Endothelial cell of umbilical vein (primary cell): ENCODE measurements at regions not wholly inside any gene's neighbourhood (a gene's known extent, or its start where the extent isn't known, plus 50 kb on each side); places are given as distances from the start of the nearest gene placed in this dataset.
A peak's percentile ranks its signal among the peaks of the same experiment; 100 is the strongest.

ENCODE experiments used
- FOS ChIP-seq: IDR thresholded peaks from 2 replicates; pipeline ENCODE4 v1.6.1; 2011; ENCODE audit warnings: mild to moderate bottlenecking, low read length, moderate library complexity, borderline replicate concordance; ENCODE audit not compliant: insufficient read depth
- MYC ChIP-seq: IDR thresholded peaks from one replicate; pipeline ENCODE4 v1.6.1; 2011; ENCODE audit warnings: mild to moderate bottlenecking, low read depth, low read length
- POLR2A ChIP-seq: IDR thresholded peaks from 2 replicates; pipeline ENCODE4 v1.6.1; 2012; ENCODE audit warnings: low read depth, mild to moderate bottlenecking, control low read depth, low read length
- POLR2AphosphoS5 ChIP-seq: IDR thresholded peaks from 2 replicates; pipeline ENCODE4 v1.6.1; 2012; ENCODE audit warnings: low read depth, mild to moderate bottlenecking, control low read depth, low read length, moderate library complexity; ENCODE audit not compliant: insufficient read depth
- TF ChIP-seq, protein P1 (sequence below), 2 donors: IDR thresholded peaks; 1 replicate in 1 of 2; 2 replicates in 1 of 2; pipeline ENCODE4 v1.5.1; 2011; ENCODE audit warnings: low read length in 2 of 2, mild to moderate bottlenecking in 2 of 2, moderate library complexity in 2 of 2, control low read depth in 1 of 2, inconsistent platforms in 1 of 2, low read depth in 1 of 2; ENCODE audit not compliant: insufficient read depth in 1 of 2; ENCODE audit errors: extremely low read depth in 1 of 2
- TF ChIP-seq, protein P2 (sequence below): IDR thresholded peaks from 2 replicates; pipeline ENCODE4 v1.6.1; 2011; ENCODE audit not compliant: insufficient read depth, insufficient read length

DNA sequence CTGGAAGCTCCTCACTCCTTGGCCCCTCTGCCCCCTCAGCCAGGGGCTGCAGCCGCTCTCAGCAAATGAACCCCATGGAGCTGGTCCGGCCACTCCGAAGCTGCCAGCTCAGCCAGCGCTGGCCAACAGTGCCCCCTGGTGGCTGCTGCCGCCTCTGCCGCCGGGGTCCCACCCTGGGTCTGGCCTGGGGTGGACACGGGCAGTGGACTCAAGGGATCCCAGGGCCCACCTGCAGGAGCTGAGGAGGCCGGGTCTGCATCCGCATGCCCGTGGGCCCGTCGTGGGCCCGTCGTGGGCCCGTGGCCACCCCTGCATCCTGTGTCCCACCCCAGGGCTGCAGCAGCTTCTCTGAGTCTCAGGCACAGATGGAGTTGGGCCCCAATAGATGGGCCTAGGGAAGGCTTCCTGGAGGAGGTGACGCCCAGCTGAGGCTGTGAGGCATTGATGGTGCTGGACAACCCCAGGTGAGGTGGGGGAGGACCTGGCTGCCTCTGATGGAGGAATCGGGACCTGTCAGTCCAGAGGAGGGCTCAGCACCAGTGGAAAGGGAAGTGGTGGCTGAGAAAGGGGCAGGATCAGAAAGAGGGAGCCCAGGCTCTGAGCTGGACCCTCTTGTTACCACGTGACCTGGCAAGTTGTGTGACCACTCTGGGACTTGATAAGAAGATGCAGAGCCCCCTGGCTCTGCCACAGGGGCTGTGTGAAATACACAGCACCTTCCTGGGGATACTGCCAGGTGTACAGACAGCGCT is 522.3 kb downstream of the BRD1 start:
- TF ChIP-seq POLR2A (no peak), POLR2AphosphoS5 (no peak), MYC (no peak), FOS (no peak)
- TF ChIP-seq, protein P1, sequence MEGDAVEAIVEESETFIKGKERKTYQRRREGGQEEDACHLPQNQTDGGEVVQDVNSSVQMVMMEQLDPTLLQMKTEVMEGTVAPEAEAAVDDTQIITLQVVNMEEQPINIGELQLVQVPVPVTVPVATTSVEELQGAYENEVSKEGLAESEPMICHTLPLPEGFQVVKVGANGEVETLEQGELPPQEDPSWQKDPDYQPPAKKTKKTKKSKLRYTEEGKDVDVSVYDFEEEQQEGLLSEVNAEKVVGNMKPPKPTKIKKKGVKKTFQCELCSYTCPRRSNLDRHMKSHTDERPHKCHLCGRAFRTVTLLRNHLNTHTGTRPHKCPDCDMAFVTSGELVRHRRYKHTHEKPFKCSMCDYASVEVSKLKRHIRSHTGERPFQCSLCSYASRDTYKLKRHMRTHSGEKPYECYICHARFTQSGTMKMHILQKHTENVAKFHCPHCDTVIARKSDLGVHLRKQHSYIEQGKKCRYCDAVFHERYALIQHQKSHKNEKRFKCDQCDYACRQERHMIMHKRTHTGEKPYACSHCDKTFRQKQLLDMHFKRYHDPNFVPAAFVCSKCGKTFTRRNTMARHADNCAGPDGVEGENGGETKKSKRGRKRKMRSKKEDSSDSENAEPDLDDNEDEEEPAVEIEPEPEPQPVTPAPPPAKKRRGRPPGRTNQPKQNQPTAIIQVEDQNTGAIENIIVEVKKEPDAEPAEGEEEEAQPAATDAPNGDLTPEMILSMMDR (IDR thresholded peaks at IDR 0.05; ENCODE audit: extremely low read depth in 1 of 2, insufficient read depth in 1 of 2, low read depth in 1 of 2, low read length in 2 of 2), result peak; percentile 72 to 77
- TF ChIP-seq, protein P2, sequence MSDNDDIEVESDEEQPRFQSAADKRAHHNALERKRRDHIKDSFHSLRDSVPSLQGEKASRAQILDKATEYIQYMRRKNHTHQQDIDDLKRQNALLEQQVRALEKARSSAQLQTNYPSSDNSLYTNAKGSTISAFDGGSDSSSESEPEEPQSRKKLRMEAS, result no peak
